22Rv1 (cell line): ENCODE measurements at regions not wholly inside any gene's neighbourhood (a gene's known extent, or its start where the extent isn't known, plus 50 kb on each side); places are given as distances from the start of the nearest gene placed in this dataset.

ENCODE experiments used
- H3K27ac ChIP-seq: fragments of 450-650 bp; 2 replicates; pipeline ENCODE4 v1.5.1; 2017
- CTCF ChIP-seq: fragments of 450-650 bp; IDR thresholded peaks from 2 replicates; pipeline ENCODE4 v1.5.1; 2017; ENCODE audit warnings: mild to moderate bottlenecking
- ZFX ChIP-seq: fragments of 450-650 bp; IDR thresholded peaks from 2 replicates; pipeline ENCODE4 v1.6.1; 2017; ENCODE audit warnings: antibody characterized with exemption, borderline replicate concordance

- no peak for TF ChIP-seq CTCF
- H3K27ac ChIP-seq = no peak overlapping the region
Observed at GRCh38 chrX:111003118-111003517, 92.9 kb upstream of the PAK3 start.

GRCh38 chrX:110992611-110993010 is 103.4 kb upstream of the PAK3 start:
- H3K27ac ChIP-seq = no peak overlapping the region
- TF ChIP-seq CTCF = peak; percentile 62
- no peak for TF ChIP-seq ZFX

DNA sequence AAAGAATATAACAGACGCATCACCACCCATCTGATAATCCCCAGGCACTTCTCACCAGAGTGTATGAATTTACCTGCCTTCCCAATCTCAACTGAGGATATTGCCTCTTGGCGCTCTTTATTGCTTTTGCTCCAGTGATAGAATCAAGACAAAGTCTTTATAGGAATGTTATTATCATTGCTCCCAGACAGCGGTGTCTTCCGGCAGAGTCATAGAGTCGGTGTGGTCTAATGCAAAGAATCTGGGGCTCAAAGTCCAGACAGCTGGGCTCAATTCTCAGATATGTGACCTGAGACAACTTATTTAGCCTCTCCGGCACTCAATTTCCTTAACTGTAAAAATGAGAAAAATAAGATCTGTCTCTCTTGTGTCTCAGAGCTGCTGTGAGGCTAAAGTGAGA is 106.1 kb upstream of the PAK3 start:
- TF ChIP-seq CTCF (no peak), ZFX (no peak)
- no peak overlapping the region for H3K27ac ChIP-seq

DNA sequence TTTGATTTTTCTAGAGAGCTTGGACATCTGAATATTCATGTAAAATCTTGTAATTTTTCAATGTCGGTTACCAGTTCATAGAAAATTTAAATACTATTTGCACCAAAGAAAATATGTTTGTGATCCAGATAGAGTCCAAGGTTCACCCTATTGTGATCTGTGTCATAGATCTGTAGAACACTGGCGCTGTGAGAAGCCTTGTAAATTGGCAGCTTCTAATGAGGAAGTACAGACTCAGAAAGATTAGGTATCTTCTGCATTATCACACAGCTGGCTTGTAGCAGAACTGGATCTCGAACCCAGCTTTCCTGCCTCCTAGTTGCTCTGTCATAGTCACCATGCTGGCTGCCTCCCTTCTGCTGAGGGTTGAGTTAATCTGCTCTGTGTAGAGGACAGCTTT is 106.5 kb upstream of the PAK3 start:
- H3K27ac ChIP-seq = no peak overlapping the region
- TF ChIP-seq CTCF (no peak), ZFX (no peak)

DNA sequence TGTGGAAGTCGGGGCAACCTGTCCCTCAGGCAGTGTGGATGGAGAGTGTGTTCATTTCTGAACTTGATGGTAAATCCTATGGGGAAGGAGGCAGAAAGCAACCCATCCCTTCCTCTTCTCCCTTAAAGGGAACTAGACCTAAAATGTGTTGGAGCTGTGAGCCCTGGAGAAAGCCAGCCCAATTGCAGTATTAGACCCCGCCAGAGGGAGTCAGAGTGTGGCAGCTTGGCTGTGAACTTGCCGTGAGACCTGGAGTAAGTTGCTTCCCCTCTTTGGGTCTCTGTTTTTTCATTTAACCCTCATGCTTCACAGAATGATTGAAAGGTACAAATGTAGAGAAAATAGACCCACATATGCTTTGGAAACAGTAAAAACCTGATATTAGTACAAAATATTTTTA is 108.7 kb upstream of the PAK3 start:
- no peak overlapping the region for H3K27ac ChIP-seq
- TF ChIP-seq CTCF = no peak

DNA sequence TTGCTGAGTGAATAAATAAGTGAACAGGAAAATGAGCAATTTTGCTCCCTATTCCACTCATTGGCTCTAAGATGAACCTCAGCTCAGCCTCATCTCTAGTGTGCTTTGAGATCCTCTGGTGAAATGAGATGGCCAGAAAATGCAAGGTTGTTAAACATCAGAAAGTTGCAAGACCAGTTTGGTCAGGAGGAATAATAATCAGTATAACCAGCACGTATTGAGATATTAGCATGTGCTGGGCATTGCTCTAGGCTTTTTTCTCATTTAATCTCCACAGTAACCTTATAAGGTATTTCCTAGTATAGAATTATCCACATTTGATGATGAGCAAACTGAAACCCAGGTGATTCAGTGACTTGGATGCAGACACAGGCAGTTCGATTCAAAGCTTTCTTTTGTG is 110.5 kb upstream of the PAK3 start:
- TF ChIP-seq ZFX (no peak), CTCF (no peak)
- no peak overlapping the region for H3K27ac ChIP-seq

DNA sequence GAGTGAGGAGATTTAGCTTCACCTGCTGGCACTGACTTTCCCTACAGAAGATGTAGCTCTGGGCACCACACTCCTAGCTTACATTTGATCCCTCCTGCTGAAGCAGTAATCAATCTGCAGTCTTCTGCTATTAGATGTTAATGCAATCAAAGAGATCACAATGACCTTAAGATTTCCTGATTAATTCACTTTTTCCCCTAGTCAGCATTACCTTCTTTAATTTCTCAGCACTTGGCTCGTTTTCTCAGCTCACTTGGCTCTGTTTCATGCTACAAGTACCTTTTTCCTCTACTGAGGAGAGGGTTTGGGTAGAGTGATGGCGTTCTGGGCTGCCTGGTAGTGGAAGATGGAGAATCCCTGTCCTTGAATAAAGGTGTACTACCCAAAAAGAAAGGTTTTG is 113.0 kb upstream of the PAK3 start:
- TF ChIP-seq CTCF (no peak), ZFX (no peak)
- H3K27ac ChIP-seq = no peak overlapping the region
